HCT116 (cell line): ENCODE measurements at regions not wholly inside any gene's neighbourhood (a gene's known extent, or its start where the extent isn't known, plus 50 kb on each side); places are given as distances from the start of the nearest gene placed in this dataset.

Experiments used
- ATAC-seq: fragments of 200-7000 bp; cut with Tn5 transposase; 2 replicates; pipeline ENCODE4 v1.9.1; 2020; ENCODE audit warnings: mild to moderate bottlenecking, moderate library complexity
- BruUV-seq: library from RNA; stranded (reverse); fragments of 400-500 nt; replicated peaks from 2 replicates; lab custom pipeline; 2021; lab: Mats Ljungman, UMichigan
- CTCF ChIA-PET: fragments of 300-600 bp; sonication (Branson Sonifier 250); formaldehyde crosslinking; loops from one replicate; lab custom pipeline; 2021; ENCODE audit warnings: antibody characterized with exemption; lab: Charles Lee
- POLR2A ChIA-PET: fragments of 300-600, 350-600 bp; sonication (Branson Sonifier 250); formaldehyde crosslinking; loops from one replicate; lab custom pipeline; 2021; ENCODE audit warnings: antibody characterized with exemption; lab: Charles Lee
- RAD21 ChIA-PET, 2 experiments: fragments of 300-600 bp; sonication (Branson Sonifier 250); formaldehyde crosslinking; loops; one replicate each; lab custom pipeline; 2023; ENCODE audit warnings: low total read pairs in 2 of 2; ENCODE audit not compliant: uncharacterized antibody in 2 of 2, unreplicated experiment in 2 of 2, low non-redundant PET in 1 of 2; lab: Charles Lee
- DNase-seq: peaks from one replicate; pipeline ENCODE4 v3.0.0-alpha.2; 2010; ENCODE audit warnings: low read depth, low spot score
- H2AFZ ChIP-seq: fragments of 200-600 bp; shearing (Covaris generic), sonication (generic); 2 replicates; pipeline ENCODE4 v1.6.1; 2017; ENCODE audit warnings: low read depth, mixed run types, mixed read lengths, antibody characterized with exemption, low read length; ENCODE audit not compliant: poor library complexity, severe bottlenecking
- H3K27ac ChIP-seq: 2 replicates; pipeline ENCODE4 v1.5.1; 2012; ENCODE audit warnings: low read depth, low read length
- H3K27me3 ChIP-seq: fragments of 200-600 bp; sonication (generic); 2 replicates; pipeline ENCODE4 v1.6.1; 2016; ENCODE audit warnings: mixed run types, low read length, mixed read lengths; ENCODE audit not compliant: insufficient read depth
- H3K36me3 ChIP-seq, 2 experiments: fragments of 200-500 bp in 1 of 2; fragments of 200-600 bp in 1 of 2; sonication (Bioruptor generic) in 1 of 2; sonication (generic) in 1 of 2; 2 replicates each; pipeline versions ENCODE4 v1.5.1 to v1.6.1; 2014 to 2016; ENCODE audit warnings: low read length in 2 of 2, inconsistent platforms in 1 of 2, mixed read lengths in 1 of 2, mixed run types in 1 of 2; ENCODE audit not compliant: insufficient read depth in 2 of 2, control insufficient read depth in 1 of 2
- H3K4me1 ChIP-seq, 2 experiments: fragments of 200-600 bp in 1 of 2; sonication (generic) in 1 of 2; 2 replicates each; pipeline versions ENCODE4 v1.5.1 to v1.6.1; 2012 to 2017; ENCODE audit warnings: low read length in 2 of 2, inconsistent platforms in 1 of 2, mild to moderate bottlenecking in 1 of 2, mixed read lengths in 1 of 2, mixed run types in 1 of 2, moderate library complexity in 1 of 2; ENCODE audit not compliant: insufficient read depth in 2 of 2, control insufficient read depth in 1 of 2
- H3K4me2 ChIP-seq: fragments of 200-600 bp; sonication (generic); 2 replicates; pipeline ENCODE4 v1.6.1; 2017; ENCODE audit warnings: mixed run types, low read length, mixed read lengths
- H3K4me3 ChIP-seq, 2 experiments: fragments of 200-600 bp in 1 of 2; sonication (generic) in 1 of 2; replicated peaks in 1 of 2; 2 replicates each; pipeline ENCODE4 v1.5.1; 2011 to 2016; ENCODE audit warnings: low read length in 2 of 2, control low read depth in 1 of 2, low read depth in 1 of 2, mild to moderate bottlenecking in 1 of 2, mixed read lengths in 1 of 2, mixed run types in 1 of 2
- H3K79me2 ChIP-seq: fragments of 200-600 bp; sonication (generic); 2 replicates; pipeline ENCODE4 v1.6.1; 2017; ENCODE audit warnings: mild to moderate bottlenecking, mixed run types, low read length, moderate library complexity, mixed read lengths; ENCODE audit not compliant: insufficient read depth
- H3K9ac ChIP-seq: fragments of 200-600 bp; sonication (generic); 2 replicates; pipeline ENCODE4 v1.6.1; 2016; ENCODE audit warnings: low read length, mixed read lengths
- H3K9me2 ChIP-seq: fragments of 200-600 bp; sonication (generic), shearing (Covaris generic); 2 replicates; pipeline ENCODE4 v1.6.1; 2017; ENCODE audit warnings: mixed run types, mild to moderate bottlenecking, moderate library complexity; ENCODE audit not compliant: insufficient read depth
- H3K9me3 ChIP-seq, 2 experiments: fragments of 200-500 bp in 1 of 2; fragments of 200-600 bp in 1 of 2; sonication (Bioruptor generic) in 1 of 2; sonication (generic) in 1 of 2; 2 replicates each; pipeline ENCODE4 v1.6.1; 2014 to 2017; ENCODE audit warnings: low read length in 2 of 2, mixed read lengths in 2 of 2, inconsistent platforms in 1 of 2, low read depth in 1 of 2, mild to moderate bottlenecking in 1 of 2, mixed run types in 1 of 2, moderate library complexity in 1 of 2; ENCODE audit not compliant: control insufficient read depth in 1 of 2, insufficient read depth in 1 of 2
- H4K20me1 ChIP-seq: fragments of 200-600 bp; sonication (generic), shearing (Covaris generic); 2 replicates; pipeline ENCODE4 v1.6.1; 2017; ENCODE audit warnings: mixed run types, mild to moderate bottlenecking, moderate library complexity; ENCODE audit not compliant: insufficient read depth
- CBX3 ChIP-seq: IDR thresholded peaks from 2 replicates; pipeline ENCODE4 v1.6.1; 2012; ENCODE audit warnings: low read depth
- CEBPB ChIP-seq: IDR thresholded peaks from 2 replicates; pipeline ENCODE4 v1.6.1; 2012; ENCODE audit warnings: low read depth
- ELF1 ChIP-seq: IDR thresholded peaks from 2 replicates; pipeline ENCODE4 v1.6.1; 2012; ENCODE audit warnings: low read depth, borderline replicate concordance
- EZH2 ChIP-seq: fragments of 200-600 bp; sonication (generic); IDR thresholded peaks from 2 replicates; pipeline ENCODE4 v1.6.1; 2017; ENCODE audit warnings: antibody characterized with exemption, mixed run types
- EZH2phosphoT487 ChIP-seq: fragments of 200-600 bp; IDR thresholded peaks from 2 replicates; pipeline ENCODE4 v1.6.1; 2018; ENCODE audit warnings: antibody characterized with exemption, borderline replicate concordance
- JUND ChIP-seq: IDR thresholded peaks from 2 replicates; pipeline ENCODE4 v1.6.1; 2012
- RAD21 ChIP-seq: IDR thresholded peaks from 2 replicates; pipeline ENCODE4 v1.6.1; 2012; ENCODE audit warnings: low read depth, mild to moderate bottlenecking
- SIN3A ChIP-seq: IDR thresholded peaks from 2 replicates; pipeline ENCODE4 v1.6.1; 2012; ENCODE audit warnings: low read depth
- SRF ChIP-seq: IDR thresholded peaks from 2 replicates; pipeline ENCODE4 v1.6.1; 2012; ENCODE audit warnings: low read depth
- TCF7L2 ChIP-seq: IDR thresholded peaks from 2 replicates; pipeline ENCODE4 v1.7.0; 2011; ENCODE audit warnings: borderline replicate concordance, inconsistent platforms; ENCODE audit not compliant: insufficient read depth, insufficient read length; ENCODE audit errors: extremely low read depth
- YY1 ChIP-seq: IDR thresholded peaks from 2 replicates; pipeline ENCODE4 v1.6.1; 2011; ENCODE audit warnings: low read length, low read depth, moderate library complexity, mild to moderate bottlenecking; ENCODE audit not compliant: insufficient replicate concordance; ENCODE audit errors: extremely low read depth
- ZNF274 ChIP-seq: fragments of 200-500 bp; sonication (Bioruptor generic); IDR thresholded peaks from 2 replicates; pipeline ENCODE4 v1.6.1; 2014; ENCODE audit warnings: mild to moderate bottlenecking, low read depth, low read length, inconsistent platforms
- intact Hi-C: fragments of 100-400 bp; cut with micrococcal nuclease; formaldehyde crosslinking; loops from 2 replicates; pipeline ENCODE4 v1.10.0; 2022
- TF ChIP-seq, protein P1 (sequence below): IDR thresholded peaks from 2 replicates; pipeline ENCODE4 v1.6.1; 2012
- TF ChIP-seq, protein P2 (sequence below): IDR thresholded peaks from 2 replicates; pipeline ENCODE4 v1.6.1; 2011; ENCODE audit warnings: mild to moderate bottlenecking, low read length, moderate library complexity; ENCODE audit not compliant: insufficient replicate concordance; ENCODE audit errors: extremely low read depth

DNA sequence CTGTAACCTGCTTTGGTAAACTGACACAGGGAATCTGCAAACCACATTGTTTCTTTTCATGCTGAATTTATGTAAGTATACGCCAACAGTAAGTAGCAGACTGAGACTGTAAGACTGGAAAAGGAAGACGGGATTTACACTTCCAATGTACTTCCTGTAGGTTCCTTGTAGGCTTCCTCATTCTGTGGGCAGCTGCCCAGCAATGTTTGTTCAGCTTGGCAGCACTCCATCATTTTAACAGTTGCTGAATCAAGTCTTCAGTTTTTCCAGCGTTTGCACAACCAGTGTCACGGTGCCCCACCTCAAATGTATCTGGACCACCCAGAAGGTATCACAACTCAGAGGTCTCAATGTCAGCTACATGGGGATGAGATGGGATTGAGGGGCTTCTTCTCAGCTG, 232.6 kb downstream of the PRDM9 start:
- Histone ChIP-seq H3K9ac (no peak overlapping the region), H3K4me2 (no peak overlapping the region), H2AFZ (no peak overlapping the region), H3K27ac (no peak overlapping the region), H3K4me3 (no peak overlapping the region), H3K9me3 (peaks cover 0 to 10% of the 10 kb centered on the region in 2 experiments; a peak in 2 of 4 replicates), H3K4me1 (no peaks in the 10 kb centered on the region), H3K36me3 (no peaks in the 10 kb centered on the region), H3K79me2 (no peaks in the 10 kb centered on the region), H3K9me2 (no peaks in the 10 kb centered on the region), H3K27me3 (no peaks in the 10 kb centered on the region), H4K20me1 (no peaks in the 10 kb centered on the region)
- DNase-seq, result no peak
- ATAC-seq, result no peak
- TF ChIP-seq JUND (no peak), RAD21 (no peak), EZH2phosphoT487 (no peak), ZNF274 (no peak), EZH2 (no peak), SIN3A (no peak), YY1 (no peak), CEBPB (no peak), TCF7L2 (no peak), CBX3 (no peak), SRF (no peak), ELF1 (no peak)
- TF ChIP-seq, protein P1, sequence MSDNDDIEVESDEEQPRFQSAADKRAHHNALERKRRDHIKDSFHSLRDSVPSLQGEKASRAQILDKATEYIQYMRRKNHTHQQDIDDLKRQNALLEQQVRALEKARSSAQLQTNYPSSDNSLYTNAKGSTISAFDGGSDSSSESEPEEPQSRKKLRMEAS, result no peak
- TF ChIP-seq, protein P2, sequence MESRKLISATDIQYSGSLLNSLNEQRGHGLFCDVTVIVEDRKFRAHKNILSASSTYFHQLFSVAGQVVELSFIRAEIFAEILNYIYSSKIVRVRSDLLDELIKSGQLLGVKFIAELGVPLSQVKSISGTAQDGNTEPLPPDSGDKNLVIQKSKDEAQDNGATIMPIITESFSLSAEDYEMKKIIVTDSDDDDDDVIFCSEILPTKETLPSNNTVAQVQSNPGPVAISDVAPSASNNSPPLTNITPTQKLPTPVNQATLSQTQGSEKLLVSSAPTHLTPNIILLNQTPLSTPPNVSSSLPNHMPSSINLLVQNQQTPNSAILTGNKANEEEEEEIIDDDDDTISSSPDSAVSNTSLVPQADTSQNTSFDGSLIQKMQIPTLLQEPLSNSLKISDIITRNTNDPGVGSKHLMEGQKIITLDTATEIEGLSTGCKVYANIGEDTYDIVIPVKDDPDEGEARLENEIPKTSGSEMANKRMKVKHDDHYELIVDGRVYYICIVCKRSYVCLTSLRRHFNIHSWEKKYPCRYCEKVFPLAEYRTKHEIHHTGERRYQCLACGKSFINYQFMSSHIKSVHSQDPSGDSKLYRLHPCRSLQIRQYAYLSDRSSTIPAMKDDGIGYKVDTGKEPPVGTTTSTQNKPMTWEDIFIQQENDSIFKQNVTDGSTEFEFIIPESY, result no peak
- RAD21 ChIA-PET, result no interaction called here
- no TSS peak for BruUV-seq
- POLR2A ChIA-PET, result no interaction called here
- intact Hi-C loops, result no loop called here
- CTCF ChIA-PET, result no interaction called here
